K562 (cell line): ENCODE measurements at regions not wholly inside any gene's neighbourhood (a gene's known extent, or its start where the extent isn't known, plus 50 kb on each side); places are given as distances from the start of the nearest gene placed in this dataset.

ENCODE experiments used
- ATAC-seq: fragments of 200-7000 bp; cut with Tn5 transposase; 3 replicates; pipeline ENCODE4 v1.9.1; 2020; ENCODE audit warnings: moderate library complexity
- BruUV-seq: library from RNA; stranded (reverse); fragments of 400-500 nt; replicated peaks from 2 replicates; lab custom pipeline; 2021; lab: Mats Ljungman, UMichigan
- CTCF ChIA-PET: fragments of 300-600 bp; formaldehyde crosslinking; extraction: SDS; loops from one replicate; lab custom pipeline; 2021; ENCODE audit warnings: low intra/inter-chr PET ratio; lab: Yijun Ruan, JAX
- POLR2A ChIA-PET: fragments of 300-600, 350-650 bp; sonication (Branson Sonifier 250); formaldehyde crosslinking; extraction: SDS; loops from one replicate; lab custom pipeline; 2021; ENCODE audit warnings: antibody characterized with exemption, inconsistent platforms; lab: Yijun Ruan, JAX
- DNase-seq, 4 experiments: peaks; one replicate each; pipeline versions ENCODE4 v3.0.0 to v3.0.0-alpha.2; 2011 to 2018; ENCODE audit warnings: low spot score in 3 of 4, mixed read lengths in 3 of 4; ENCODE audit errors: extremely low read depth in 1 of 4
- FAIRE-seq: peaks from 2 replicates; lab custom pipeline; 2011; peaks lifted over from hg19 to GRCh38; lab: Jason Lieb, UNC
- H2AFZ ChIP-seq: 2 replicates; pipeline ENCODE4 v1.6.0; 2011; ENCODE audit warnings: low read depth, low read length, control low read depth, inconsistent platforms
- H3K27ac ChIP-seq: fragments of 200-600 bp; 3 replicates; pipeline ENCODE4 v1.8.0; 2011; ENCODE audit warnings: low read depth, mild to moderate bottlenecking, control low read depth, inconsistent platforms, low read length, moderate library complexity, mixed read lengths; ENCODE audit errors: extremely low read depth
- H3K27me3 ChIP-seq, 2 experiments: fragments of 300-600 bp in 1 of 2; 2 replicates in 1 of 2; 3 replicates in 1 of 2; pipeline versions ENCODE4 v1.6.0 to v1.8.0; 2011; ENCODE audit warnings: inconsistent platforms in 2 of 2, low read length in 2 of 2, mild to moderate bottlenecking in 1 of 2, mixed read lengths in 1 of 2, moderate library complexity in 1 of 2; ENCODE audit not compliant: control insufficient read depth in 2 of 2, insufficient read depth in 2 of 2
- H3K36me3 ChIP-seq: fragments of 300-600 bp; 3 replicates; pipeline ENCODE4 v1.8.0; 2011; ENCODE audit warnings: mild to moderate bottlenecking, low read length, inconsistent platforms; ENCODE audit not compliant: control insufficient read depth, insufficient read depth
- H3K4me1 ChIP-seq, 2 experiments: fragments of 200-600 bp in 1 of 2; replicated peaks in 1 of 2; 2 replicates in 1 of 2; 3 replicates in 1 of 2; pipeline versions ENCODE4 v1.5.1 to v1.8.0; 2011; ENCODE audit warnings: inconsistent platforms in 2 of 2, low read length in 2 of 2, mild to moderate bottlenecking in 1 of 2, mixed read lengths in 1 of 2, moderate library complexity in 1 of 2; ENCODE audit not compliant: control insufficient read depth in 2 of 2, insufficient read depth in 2 of 2
- H3K4me2 ChIP-seq: 2 replicates; pipeline ENCODE4 v1.6.1; 2011; ENCODE audit warnings: low read length, control low read depth, inconsistent platforms, mixed read lengths; ENCODE audit not compliant: insufficient read depth
- H3K4me3 ChIP-seq: fragments of 200-600 bp; sonication (generic), shearing (Covaris generic); 2 replicates; pipeline ENCODE4 v1.5.1; 2016; ENCODE audit warnings: control low read depth, inconsistent platforms
- H3K79me2 ChIP-seq: fragments of 200-600 bp; 3 replicates; pipeline ENCODE4 v1.8.0; 2011; ENCODE audit warnings: low read length, inconsistent platforms; ENCODE audit not compliant: control insufficient read depth, insufficient read depth
- H3K9ac ChIP-seq, 2 experiments: 2 replicates each; pipeline versions ENCODE4 v1.6.0 to v1.6.1; 2011; ENCODE audit warnings: low read depth in 2 of 2, low read length in 2 of 2, control low read depth in 1 of 2, inconsistent platforms in 1 of 2, mild to moderate bottlenecking in 1 of 2, mixed read lengths in 1 of 2; ENCODE audit not compliant: insufficient read depth in 1 of 2
- H3K9me1 ChIP-seq: one replicate; pipeline ENCODE4 v1.6.0; 2011; ENCODE audit warnings: inconsistent platforms, mild to moderate bottlenecking, low read length, moderate library complexity; ENCODE audit not compliant: control insufficient read depth, insufficient read depth
- H3K9me3 ChIP-seq: replicated peaks from 2 replicates; pipeline ENCODE4 v1.5.1; 2011; ENCODE audit warnings: low read depth, low read length, inconsistent platforms; ENCODE audit not compliant: control insufficient read depth, insufficient read depth
- H4K20me1 ChIP-seq: replicated peaks from 2 replicates; pipeline ENCODE4 v1.6.1; 2011; ENCODE audit warnings: low read length, inconsistent platforms, mixed read lengths; ENCODE audit not compliant: control insufficient read depth, insufficient read depth
- HDAC8 ChIP-seq: fragments of 450-650 bp; IDR thresholded peaks from 2 replicates; pipeline ENCODE4 v1.6.1; 2016; ENCODE audit warnings: mild to moderate bottlenecking, missing genetic modification characterization, moderate library complexity, missing compliant biosample characterization
- HEY1 ChIP-seq: fragments of 250-450 bp; sonication (Bioruptor Pico); IDR thresholded peaks from 2 replicates; pipeline ENCODE4 v1.5.0; 2020; ENCODE audit warnings: mild to moderate bottlenecking, moderate library complexity, borderline replicate concordance
- KAT2B ChIP-seq: IDR thresholded peaks from one replicate; pipeline ENCODE4 v1.6.1; 2012; ENCODE audit warnings: low read depth, mild to moderate bottlenecking, control low read depth, inconsistent platforms, low read length, moderate library complexity
- KLF13 ChIP-seq: fragments of 450-650 bp; IDR thresholded peaks from 2 replicates; pipeline ENCODE4 v1.6.1; 2016; ENCODE audit warnings: missing genetic modification characterization, low read depth, mild to moderate bottlenecking, missing compliant biosample characterization, moderate library complexity, borderline replicate concordance
- PCBP2 ChIP-seq: fragments of 200-400 bp; formaldehyde crosslinking; IDR thresholded peaks from 2 replicates; pipeline ENCODE4 v1.6.1; 2018; ENCODE audit warnings: low read length, low read depth, mild to moderate bottlenecking, moderate library complexity; ENCODE audit not compliant: poor library complexity, severe bottlenecking
- PPARD ChIP-seq: fragments of 250-450 bp; sonication (Bioruptor Pico); IDR thresholded peaks from 2 replicates; pipeline ENCODE4 v1.8.0; 2022; ENCODE audit warnings: inconsistent platforms, mild to moderate bottlenecking, moderate library complexity
- SRSF7 ChIP-seq: fragments of 200-400 bp; formaldehyde crosslinking; optimal IDR thresholded peaks from 2 replicates; pipeline ENCODE3; 2017; ENCODE audit warnings: mild to moderate bottlenecking, low read depth, low read length
- ZNF12 ChIP-seq: sonication (generic); formaldehyde crosslinking; IDR thresholded peaks from 2 replicates; pipeline ENCODE4 v1.4.0; 2020; ENCODE audit warnings: mild to moderate bottlenecking, missing genetic modification reagents
- ZNF212 ChIP-seq: fragments of 450-650 bp; formaldehyde crosslinking; IDR thresholded peaks from 2 replicates; pipeline ENCODE4 v1.4.0; 2020; ENCODE audit warnings: mild to moderate bottlenecking
- WGBS: fragments of 100-300 bp; shearing (Covaris generic); methylation state at CpG from one replicate; pipeline ENCODE4 v1.1.6; 2016; ENCODE audit warnings: low coverage, mixed read lengths; ENCODE audit not compliant: insufficient coverage; ENCODE audit errors: missing lambda C conversion rate; 5-methylcytosine and 5-hydroxymethylcytosine counted together
- in situ Hi-C: fragments of 300-500 bp; cut with MboI; formaldehyde crosslinking; loops from 4 replicates; pipeline ENCODE4 v1.15.0; 2018; ENCODE audit warnings: inconsistent platforms, mixed read lengths
- intact Hi-C: fragments of 100-400 bp; cut with micrococcal nuclease; formaldehyde crosslinking; loops from 2 replicates; pipeline ENCODE4 v1.14.2; 2022

GRCh38 chr4:161247831-161248230, 916.0 kb downstream of the FSTL5 start:
- no peak for ATAC-seq
- TF ChIP-seq SRSF7 (no peak), PPARD (CRISPR knock-in tag) (no peak), PCBP2 (no peak), ZNF12 (CRISPR knock-in tag) (no peak), ZNF212 (no peak), HDAC8 (tag) (no peak), KAT2B (no peak), KLF13 (tag) (no peak), HEY1 (no peak)
- TF ChIP-seq, all 486 proteins: peak for 0
- no peaks in the 10 kb centered on the region for H3K4me1 ChIP-seq
- no peaks in the 10 kb centered on the region for H3K9me1 ChIP-seq
- H4K20me1 ChIP-seq: no peaks in the 10 kb centered on the region
- no peaks in the 10 kb centered on the region for H3K79me2 ChIP-seq
- H3K4me2 ChIP-seq: no peak overlapping the region
- in situ Hi-C loops: no loop called here
- WGBS: 0% methylated on average over 1 of the region's 1 CpG
- intact Hi-C loops: no loop called here
- H2AFZ ChIP-seq: no peak overlapping the region
- no TSS peak for BruUV-seq
- H3K27ac ChIP-seq: no peak overlapping the region
- POLR2A ChIA-PET: no interaction called here
- H3K36me3 ChIP-seq: no peaks in the 10 kb centered on the region
- DNase-seq (no peak), FAIRE-seq (no peak)
- no peak overlapping the region for H3K4me3 ChIP-seq
- H3K27me3 ChIP-seq: no peaks in the 10 kb centered on the region
- H3K9me3 ChIP-seq: no peaks in the 10 kb centered on the region
- CTCF ChIA-PET: no interaction called here
- H3K9ac ChIP-seq: no peak overlapping the region
